DND-41 (cell line): ENCODE measurements at regions not wholly inside any gene's neighbourhood (a gene's known extent, or its start where the extent isn't known, plus 50 kb on each side); places are given as distances from the start of the nearest gene placed in this dataset.

Experiments used
- ATAC-seq: fragments of 200-7000 bp; cut with Tn5 transposase; 3 replicates; pipeline ENCODE4 v1.9.1; 2021; ENCODE audit warnings: low read depth; ENCODE audit not compliant: insufficient read depth
- DNase-seq: peaks from one replicate; pipeline ENCODE4 v3.0.0-alpha.2; 2020
- H2AFZ ChIP-seq: 2 replicates; pipeline ENCODE4 v1.6.0; 2012; ENCODE audit warnings: low read depth, low read length
- H3K27ac ChIP-seq: 2 replicates; pipeline ENCODE4 v1.5.1; 2012; ENCODE audit warnings: low read length, inconsistent platforms
- H3K27me3 ChIP-seq: fragments of 200-600 bp; sonication (generic); 2 replicates; pipeline ENCODE4 v1.6.0; 2012; ENCODE audit warnings: low read length, mild to moderate bottlenecking, inconsistent platforms; ENCODE audit not compliant: insufficient read depth, poor library complexity
- H3K36me3 ChIP-seq: 2 replicates; pipeline ENCODE4 v1.5.1; 2012; ENCODE audit warnings: low read length, inconsistent platforms; ENCODE audit not compliant: insufficient read depth
- H3K4me1 ChIP-seq: 2 replicates; pipeline ENCODE4 v1.5.1; 2012; ENCODE audit warnings: mild to moderate bottlenecking, low read length; ENCODE audit not compliant: insufficient read depth
- H3K4me2 ChIP-seq: 2 replicates; pipeline ENCODE4 v1.6.0; 2012; ENCODE audit warnings: mild to moderate bottlenecking, moderate library complexity, low read length, inconsistent platforms; ENCODE audit not compliant: insufficient read depth
- H3K4me3 ChIP-seq, 2 experiments: fragments of 200-600 bp in 1 of 2; shearing (Covaris generic) in 1 of 2; 2 replicates each; pipeline ENCODE4 v1.5.1; 2012 to 2016; ENCODE audit warnings: inconsistent platforms in 2 of 2, low read length in 2 of 2, mild to moderate bottlenecking in 2 of 2, low read depth in 1 of 2, moderate library complexity in 1 of 2
- H3K79me2 ChIP-seq: 2 replicates; pipeline ENCODE4 v1.6.0; 2012; ENCODE audit warnings: low read length, inconsistent platforms; ENCODE audit not compliant: insufficient read depth
- H3K9ac ChIP-seq: 2 replicates; pipeline ENCODE4 v1.6.0; 2012; ENCODE audit warnings: low read depth, mild to moderate bottlenecking, inconsistent platforms, low read length, moderate library complexity
- H3K9me3 ChIP-seq: 2 replicates; pipeline ENCODE4 v1.5.1; 2012; ENCODE audit warnings: low read length, moderate library complexity, mild to moderate bottlenecking, inconsistent platforms; ENCODE audit not compliant: insufficient read depth, severe bottlenecking
- H4K20me1 ChIP-seq: 2 replicates; pipeline ENCODE4 v1.6.0; 2012; ENCODE audit warnings: low read length; ENCODE audit not compliant: insufficient read depth
- EZH2 ChIP-seq: IDR thresholded peaks from 3 replicates; pipeline ENCODE4 v1.6.1; 2012; ENCODE audit warnings: borderline replicate concordance, low read depth, mild to moderate bottlenecking, moderate library complexity, low read length, inconsistent platforms; ENCODE audit not compliant: severe bottlenecking
- TF ChIP-seq, protein P1 (sequence below): IDR thresholded peaks from 2 replicates; pipeline ENCODE4 v1.5.1; 2012; ENCODE audit warnings: borderline replicate concordance, low read length, moderate library complexity, mild to moderate bottlenecking; ENCODE audit not compliant: poor library complexity, severe bottlenecking; ENCODE audit errors: extremely low read depth

GRCh38 chrX:1072637-1073377 lies 139.6 kb downstream of the CRLF2 start:
- TF ChIP-seq EZH2: no peak
- TF ChIP-seq, protein P1, sequence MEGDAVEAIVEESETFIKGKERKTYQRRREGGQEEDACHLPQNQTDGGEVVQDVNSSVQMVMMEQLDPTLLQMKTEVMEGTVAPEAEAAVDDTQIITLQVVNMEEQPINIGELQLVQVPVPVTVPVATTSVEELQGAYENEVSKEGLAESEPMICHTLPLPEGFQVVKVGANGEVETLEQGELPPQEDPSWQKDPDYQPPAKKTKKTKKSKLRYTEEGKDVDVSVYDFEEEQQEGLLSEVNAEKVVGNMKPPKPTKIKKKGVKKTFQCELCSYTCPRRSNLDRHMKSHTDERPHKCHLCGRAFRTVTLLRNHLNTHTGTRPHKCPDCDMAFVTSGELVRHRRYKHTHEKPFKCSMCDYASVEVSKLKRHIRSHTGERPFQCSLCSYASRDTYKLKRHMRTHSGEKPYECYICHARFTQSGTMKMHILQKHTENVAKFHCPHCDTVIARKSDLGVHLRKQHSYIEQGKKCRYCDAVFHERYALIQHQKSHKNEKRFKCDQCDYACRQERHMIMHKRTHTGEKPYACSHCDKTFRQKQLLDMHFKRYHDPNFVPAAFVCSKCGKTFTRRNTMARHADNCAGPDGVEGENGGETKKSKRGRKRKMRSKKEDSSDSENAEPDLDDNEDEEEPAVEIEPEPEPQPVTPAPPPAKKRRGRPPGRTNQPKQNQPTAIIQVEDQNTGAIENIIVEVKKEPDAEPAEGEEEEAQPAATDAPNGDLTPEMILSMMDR: no peak
- Histone ChIP-seq H2AFZ (no peak overlapping the region), H3K27ac (no peak overlapping the region), H3K4me3 (no peak overlapping the region), H3K79me2 (no peaks in the 10 kb centered on the region), H3K4me2 (no peak overlapping the region), H3K9me3 (no peaks in the 10 kb centered on the region), H3K4me1 (no peaks in the 10 kb centered on the region), H3K27me3 (no peaks in the 10 kb centered on the region), H3K9ac (no peak overlapping the region), H4K20me1 (no peaks in the 10 kb centered on the region), H3K36me3 (no peaks in the 10 kb centered on the region)
- no peak for DNase-seq
- no peak for ATAC-seq

- DNase-seq (no peak), ATAC-seq (no peak)
- Histone ChIP-seq H3K4me3 (no peak overlapping the region), H4K20me1 (no peaks in the 10 kb centered on the region), H3K27me3 (no peaks in the 10 kb centered on the region), H3K36me3 (no peaks in the 10 kb centered on the region), H3K4me2 (no peak overlapping the region), H3K9ac (no peak overlapping the region), H3K4me1 (no peaks in the 10 kb centered on the region), H3K79me2 (no peaks in the 10 kb centered on the region), H2AFZ (no peak overlapping the region), H3K9me3 (no peaks in the 10 kb centered on the region), H3K27ac (no peak overlapping the region)
- no peak for TF ChIP-seq EZH2
- TF ChIP-seq, protein P1: no peak
Measured at GRCh38 chrX:1071351-1071750, 141.1 kb downstream of the CRLF2 start.

DNA sequence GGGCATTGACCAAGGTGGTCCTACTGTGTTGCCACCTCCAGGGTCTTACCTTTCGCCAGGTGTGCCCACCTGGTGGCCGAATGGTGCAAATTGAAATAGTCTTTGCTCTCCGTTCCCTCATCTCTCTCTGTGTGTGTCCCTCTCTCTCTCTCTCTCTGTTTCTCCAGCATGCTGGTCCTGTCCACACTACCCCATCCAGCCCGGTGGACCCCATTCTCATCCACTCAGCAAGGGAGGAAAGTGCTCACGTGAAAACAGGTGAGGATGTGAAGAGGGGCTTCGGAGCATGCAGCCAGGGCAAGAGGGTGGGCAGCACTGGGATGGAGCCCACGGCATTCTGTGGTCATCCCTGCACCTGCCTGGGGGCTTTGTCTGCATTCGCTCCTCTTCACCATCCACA lies 150.1 kb downstream of the CRLF2 start:
- TF ChIP-seq, protein P1: no peak
- no peak for TF ChIP-seq EZH2
- Histone ChIP-seq H3K79me2 (no peaks in the 10 kb centered on the region), H3K27me3 (no peaks in the 10 kb centered on the region), H3K27ac (no peak overlapping the region), H2AFZ (no peak overlapping the region), H3K9ac (no peak overlapping the region), H3K36me3 (no peaks in the 10 kb centered on the region), H3K4me2 (no peak overlapping the region), H3K9me3 (no peaks in the 10 kb centered on the region), H3K4me1 (no peaks in the 10 kb centered on the region), H3K4me3 (no peak overlapping the region), H4K20me1 (no peaks in the 10 kb centered on the region)
- ATAC-seq: no peak
- no peak for DNase-seq

GRCh38 chrX:1060562-1060960 lies 151.9 kb downstream of the CRLF2 start:
- no peak for ATAC-seq
- H3K4me3 ChIP-seq: no peak overlapping the region
- no peak for TF ChIP-seq EZH2
- TF ChIP-seq, protein P1: no peak
- H3K27me3 ChIP-seq: no peaks in the 10 kb centered on the region
- no peaks in the 10 kb centered on the region for H4K20me1 ChIP-seq
- H3K9me3 ChIP-seq: no peaks in the 10 kb centered on the region
- H3K79me2 ChIP-seq: no peaks in the 10 kb centered on the region
- no peaks in the 10 kb centered on the region for H3K36me3 ChIP-seq
- no peak for DNase-seq
- no peaks in the 10 kb centered on the region for H3K4me1 ChIP-seq
- H3K4me2 ChIP-seq: no peak overlapping the region
- H3K27ac ChIP-seq: no peak overlapping the region
- no peak overlapping the region for H3K9ac ChIP-seq
- no peak overlapping the region for H2AFZ ChIP-seq
